Immature natural killer cell (primary cell): ENCODE measurements at regions not wholly inside any gene's neighbourhood (a gene's known extent, or its start where the extent isn't known, plus 50 kb on each side); places are given as distances from the start of the nearest gene placed in this dataset.
"Not testable (repeated sequence)": the region's sequence is repeated elsewhere in the genome, so short reads cannot be mapped to it uniquely, and the experiment has no call there.

ENCODE experiments used
- DNase-seq, 3 donors: peaks; one replicate each; pipeline ENCODE4 v3.0.0; 2022; ENCODE audit warnings: mixed read lengths in 1 of 3
- H3K27ac Mint-ChIP-seq, 6 donors: one replicate each; pipeline ENCODE4 v1.8.0; 2020; ENCODE audit warnings: mixed read lengths in 6 of 6, mild to moderate bottlenecking in 5 of 6, inconsistent platforms in 4 of 6, moderate library complexity in 3 of 6
- H3K27me3 Mint-ChIP-seq, 3 donors: one replicate each; pipeline ENCODE4 v1.8.0; 2020 to 2021; ENCODE audit warnings: low read depth in 3 of 3, mild to moderate bottlenecking in 3 of 3, mixed read lengths in 3 of 3, moderate library complexity in 3 of 3, inconsistent platforms in 1 of 3
- H3K36me3 Mint-ChIP-seq, 3 donors: one replicate each; pipeline ENCODE4 v1.8.0; 2020; ENCODE audit warnings: mixed read lengths in 3 of 3, inconsistent platforms in 2 of 3, mild to moderate bottlenecking in 2 of 3
- H3K4me1 Mint-ChIP-seq, 2 donors: one replicate each; pipeline ENCODE4 v1.8.0; 2020; ENCODE audit warnings: inconsistent platforms in 2 of 2, mild to moderate bottlenecking in 2 of 2, mixed read lengths in 2 of 2, moderate library complexity in 1 of 2
- H3K4me3 Mint-ChIP-seq, 5 donors: one replicate each; pipeline ENCODE4 v1.8.0; 2020; ENCODE audit warnings: mild to moderate bottlenecking in 5 of 5, mixed read lengths in 5 of 5, inconsistent platforms in 3 of 5, moderate library complexity in 3 of 5
- H3K9me3 Mint-ChIP-seq, 6 donors: one replicate each; pipeline ENCODE4 v1.8.0; 2020; ENCODE audit warnings: mild to moderate bottlenecking in 6 of 6, mixed read lengths in 6 of 6, inconsistent platforms in 4 of 6, moderate library complexity in 3 of 6

DNA sequence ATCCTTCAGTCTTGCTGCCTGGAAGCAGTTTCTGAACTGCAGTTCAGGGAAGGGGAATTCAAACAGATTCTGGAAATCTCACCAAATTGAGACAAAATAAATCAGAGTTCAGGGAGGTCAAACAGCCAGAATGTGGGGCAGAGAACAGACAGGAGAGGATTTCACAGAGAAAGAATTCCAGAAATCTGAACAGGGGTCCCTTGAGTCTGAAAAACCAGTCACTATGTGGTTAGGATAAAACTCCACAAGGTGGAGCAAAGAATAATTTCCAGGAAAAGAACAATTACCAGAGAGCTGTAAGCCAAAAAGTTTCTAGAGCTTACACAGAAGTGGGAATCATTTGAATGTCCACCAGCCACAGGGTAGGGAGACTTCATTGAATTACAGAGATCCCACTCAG lies 84.7 kb downstream of the URB2 start:
- Mint-ChIP-seq H3K27me3 (peaks cover 3 to 12% (median 5%) of the 10 kb centered on the region in 3 donors), H3K9me3 (peaks cover 4 to 18% (median 8%) of the 10 kb centered on the region in 6 donors), H3K4me3 (no peak overlapping the region), H3K27ac (no peak overlapping the region), H3K36me3 (no peaks in the 10 kb centered on the region), H3K4me1 (no peaks in the 10 kb centered on the region)
- DNase-seq, result no peak

DNA sequence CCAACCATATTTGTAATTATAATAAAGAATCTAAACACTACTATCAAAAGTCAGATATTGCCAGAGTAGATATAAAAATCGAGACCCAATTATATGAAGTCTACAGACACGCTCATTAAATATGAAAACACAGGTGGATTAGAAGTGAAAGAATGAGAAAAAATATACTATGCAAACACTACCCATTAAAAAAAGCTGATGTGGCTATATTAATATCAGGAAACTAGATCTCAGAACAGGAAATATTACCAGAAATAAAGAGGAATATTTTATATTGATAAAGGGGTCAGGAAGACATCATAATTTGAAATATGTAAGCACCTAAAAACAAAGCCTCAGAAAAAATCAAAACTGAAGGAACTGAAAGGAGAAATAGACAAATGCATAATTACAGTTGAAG lies 88.3 kb downstream of the URB2 start:
- Mint-ChIP-seq H3K9me3 (peaks cover 0 to 2% (median 0%) of the 10 kb centered on the region in 6 donors), H3K4me1 (no peaks in the 10 kb centered on the region), H3K36me3 (no peaks in the 10 kb centered on the region), H3K27ac (no peak overlapping the region), H3K4me3 (no peak overlapping the region), H3K27me3 (peaks cover 0 to 12% (median 8%) of the 10 kb centered on the region in 3 donors)
- no peak for DNase-seq

DNA sequence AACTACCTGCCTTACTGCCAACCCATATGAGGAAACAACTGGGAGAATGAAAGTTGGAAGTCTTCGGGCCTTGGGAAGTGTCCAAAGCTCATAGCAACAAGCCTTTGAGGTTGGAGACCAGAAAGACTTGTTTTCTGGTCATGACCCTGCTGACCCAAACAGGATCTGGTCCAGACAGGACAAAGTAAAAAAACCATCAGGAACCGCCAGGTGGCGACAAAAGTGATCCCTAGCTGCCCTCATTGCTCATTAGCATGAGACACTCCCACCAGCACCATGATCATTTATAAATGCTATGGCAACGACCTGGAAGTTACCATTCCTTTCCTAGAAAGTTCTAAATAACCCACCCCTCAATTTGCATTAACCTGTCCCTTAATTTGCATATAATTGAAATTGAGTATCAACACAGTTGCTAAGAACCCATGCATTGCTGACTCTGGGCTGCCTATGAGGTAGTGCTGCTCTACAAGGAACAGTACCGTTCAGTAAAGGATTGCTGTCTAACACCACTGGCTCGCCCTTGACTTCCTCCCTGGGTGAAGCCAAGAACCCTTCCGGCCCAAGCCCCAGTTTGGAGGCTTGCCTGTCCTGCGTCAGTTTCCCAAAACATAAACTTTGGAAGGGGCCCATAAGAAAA lies 89.0 kb downstream of the URB2 start:
- H3K9me3 Mint-ChIP-seq, result peaks cover 0 to 5% (median 0%) of the 10 kb centered on the region in 6 donors
- no peaks in the 10 kb centered on the region for H3K4me1 Mint-ChIP-seq
- H3K27ac Mint-ChIP-seq, result no peak overlapping the region
- DNase-seq, result peak in 1 of 3 donors; percentile 35
- H3K36me3 Mint-ChIP-seq, result no peaks in the 10 kb centered on the region
- no peak overlapping the region for H3K4me3 Mint-ChIP-seq
- peaks cover 0 to 8% (median 6%) of the 10 kb centered on the region in 3 donors for H3K27me3 Mint-ChIP-seq

DNA sequence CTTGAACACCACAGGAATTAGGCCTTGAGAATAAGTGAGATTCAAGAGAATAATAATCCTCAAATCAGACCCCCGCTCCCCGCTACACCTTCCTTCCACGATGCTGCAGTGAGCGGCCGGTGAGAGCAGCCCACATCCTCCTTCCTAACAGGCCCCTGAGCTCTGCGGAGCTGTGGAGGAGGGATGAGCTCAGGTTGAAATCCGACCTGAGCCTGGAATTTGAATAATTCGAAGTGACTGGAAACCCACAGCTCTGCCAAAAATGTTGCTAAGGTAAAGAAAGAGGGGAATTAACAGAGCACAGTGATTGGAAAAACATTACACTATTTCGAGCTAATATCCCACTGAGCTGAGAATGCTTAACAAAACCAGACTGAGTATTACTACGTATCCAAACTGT lies 90.0 kb downstream of the URB2 start:
- Mint-ChIP-seq H3K36me3 (no peaks in the 10 kb centered on the region), H3K9me3 (peaks cover 0 to 5% (median 0%) of the 10 kb centered on the region in 6 donors), H3K27me3 (peaks cover 0 to 4% (median 2%) of the 10 kb centered on the region in 3 donors), H3K4me1 (no peaks in the 10 kb centered on the region), H3K27ac (no peak overlapping the region), H3K4me3 (no peak overlapping the region)
- no peak for DNase-seq

DNA sequence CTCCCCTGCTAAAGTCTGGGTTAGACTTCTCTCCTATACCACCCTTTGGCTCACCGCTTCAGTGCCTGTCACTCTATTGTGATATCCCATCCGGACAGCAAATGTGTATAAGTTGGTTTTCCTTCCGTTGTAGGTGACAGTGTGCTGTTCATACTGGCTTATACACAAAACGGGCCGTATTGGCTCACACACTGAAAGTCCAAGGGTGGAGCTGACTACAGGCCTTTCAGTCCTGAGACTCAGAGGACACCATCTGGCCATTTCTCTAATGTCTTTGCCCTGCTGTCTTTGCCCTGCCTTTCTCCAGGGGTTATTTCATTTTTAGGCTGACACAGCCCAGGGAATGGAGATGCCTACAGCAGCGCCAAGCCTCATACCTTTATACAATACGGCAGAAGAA lies 90.7 kb downstream of the URB2 start:
- H3K9me3 Mint-ChIP-seq, result peaks cover 0 to 5% (median 0%) of the 10 kb centered on the region in 6 donors
- peaks cover 0 to 4% (median 2%) of the 10 kb centered on the region in 3 donors for H3K27me3 Mint-ChIP-seq
- no peak overlapping the region for H3K4me3 Mint-ChIP-seq
- H3K36me3 Mint-ChIP-seq, result no peaks in the 10 kb centered on the region
- no peaks in the 10 kb centered on the region for H3K4me1 Mint-ChIP-seq
- H3K27ac Mint-ChIP-seq, result no peak overlapping the region
- DNase-seq, result no peak

DNA sequence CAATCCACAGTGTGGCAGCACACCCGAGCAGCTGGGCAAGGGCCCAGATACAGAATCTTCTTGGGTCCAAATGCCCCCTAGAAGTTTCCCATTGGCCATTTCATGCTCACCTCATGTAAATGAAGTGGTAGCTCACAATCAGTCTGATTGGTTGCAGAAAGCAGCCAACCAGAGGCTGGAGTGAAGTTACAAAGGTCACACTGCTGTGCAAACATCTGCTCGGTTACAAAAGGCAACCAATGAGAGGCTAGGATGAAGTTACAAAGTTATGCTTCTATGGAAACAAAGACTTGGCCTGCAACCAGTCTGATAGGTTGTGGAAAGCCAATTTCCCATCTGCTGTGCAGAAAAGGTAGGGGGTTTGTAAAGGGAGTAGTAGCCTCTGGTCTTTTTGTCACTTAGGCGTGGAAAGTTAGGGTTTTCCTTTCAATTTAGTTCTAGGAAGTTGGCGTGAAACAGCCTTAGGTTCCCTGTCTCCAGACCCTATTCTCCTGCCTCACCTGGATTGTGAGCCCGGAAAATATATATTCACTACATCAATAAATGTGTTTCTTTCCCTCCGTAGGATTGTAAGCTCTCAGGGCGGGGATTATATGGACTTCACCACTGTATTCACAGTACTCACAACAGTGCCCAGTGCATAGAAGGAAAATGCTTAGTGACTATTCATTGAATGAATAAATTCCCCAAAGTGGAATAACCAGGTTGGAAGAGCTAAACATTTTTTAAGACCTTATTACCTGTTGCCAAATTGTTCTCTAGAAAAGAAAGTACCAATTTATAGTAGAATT lies 91.9 kb downstream of the URB2 start:
- Mint-ChIP-seq H3K9me3 (peaks cover 0 to 5% (median 0%) of the 10 kb centered on the region in 6 donors), H3K27ac (no peak overlapping the region), H3K36me3 (no peaks in the 10 kb centered on the region), H3K27me3 (peaks cover 0 to 9% (median 2%) of the 10 kb centered on the region in 3 donors), H3K4me3 (no peak overlapping the region), H3K4me1 (no peaks in the 10 kb centered on the region)
- no peak for DNase-seq

DNA sequence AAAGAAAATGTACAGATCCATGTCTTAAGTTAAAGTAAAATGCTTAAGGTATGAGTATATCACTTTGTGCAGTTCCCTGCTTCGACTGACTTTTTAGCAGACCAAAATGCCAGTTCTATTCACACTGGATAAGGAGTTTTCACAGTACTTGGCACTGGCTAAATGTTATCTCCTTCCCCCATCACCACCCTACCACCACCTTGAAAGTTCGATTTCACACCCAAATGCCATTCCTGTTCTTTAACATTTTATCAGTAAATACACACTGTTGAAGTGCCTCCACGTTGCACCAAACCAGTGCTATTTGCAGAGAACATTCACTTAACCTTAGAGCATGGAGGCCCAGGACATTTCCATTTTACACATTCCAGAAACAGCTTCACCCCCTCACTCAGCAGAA lies 100.0 kb downstream of the URB2 start:
- H3K4me1 Mint-ChIP-seq, result no peaks in the 10 kb centered on the region
- peaks cover 0 to 2% (median 0%) of the 10 kb centered on the region in 6 donors for H3K9me3 Mint-ChIP-seq
- H3K27me3 Mint-ChIP-seq, result peaks cover 0 to 9% (median 2%) of the 10 kb centered on the region in 3 donors
- H3K4me3 Mint-ChIP-seq, result no peak overlapping the region
- H3K27ac Mint-ChIP-seq, result no peak overlapping the region
- no peak for DNase-seq
- H3K36me3 Mint-ChIP-seq, result no peaks in the 10 kb centered on the region

DNA sequence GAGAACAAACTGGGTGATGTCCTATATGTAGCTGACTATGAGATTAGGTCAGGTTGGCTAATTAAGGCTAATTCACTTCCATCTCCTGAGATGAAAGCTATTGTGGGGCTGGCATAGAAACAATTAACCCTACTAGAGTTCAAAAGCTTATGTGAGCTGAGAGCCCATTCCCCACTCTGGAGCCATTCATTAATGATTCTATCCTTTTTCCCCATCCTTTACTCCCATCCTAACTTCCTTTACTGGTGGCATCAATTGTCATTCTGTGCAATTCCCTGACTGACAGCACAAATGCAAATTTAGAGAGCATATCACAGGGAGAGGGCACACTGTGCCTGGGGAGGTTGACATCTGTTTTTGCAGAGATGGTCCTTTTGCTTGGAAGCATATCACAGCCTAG lies 103.9 kb downstream of the URB2 start:
- H3K27me3 Mint-ChIP-seq, result peaks cover 3 to 8% (median 4%) of the 10 kb centered on the region in 3 donors
- DNase-seq, result no peak
- H3K27ac Mint-ChIP-seq, result no peak overlapping the region
- H3K4me3 Mint-ChIP-seq, result no peak overlapping the region
- no peaks in the 10 kb centered on the region for H3K4me1 Mint-ChIP-seq
- peaks cover 0 to 2% (median 0%) of the 10 kb centered on the region in 6 donors for H3K9me3 Mint-ChIP-seq
- H3K36me3 Mint-ChIP-seq, result no peaks in the 10 kb centered on the region

DNA sequence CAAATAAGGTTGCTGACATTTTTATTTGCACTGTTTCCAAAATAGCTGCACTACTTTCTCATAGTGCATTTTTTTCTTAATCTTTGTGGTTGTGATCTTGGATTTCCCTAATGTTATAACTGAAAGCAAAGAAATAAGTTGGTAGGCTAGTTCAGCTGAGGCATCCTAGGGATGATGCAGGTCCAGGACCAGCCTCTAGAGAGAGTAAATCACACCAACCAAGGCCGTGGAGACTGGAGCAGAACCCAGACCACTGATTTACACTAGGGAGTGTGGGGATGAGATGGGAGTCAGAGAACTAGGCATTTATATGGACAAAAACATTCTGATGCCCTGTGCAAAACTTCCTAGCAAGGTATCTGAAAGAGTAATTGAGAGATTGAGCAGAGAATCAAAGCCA lies 104.5 kb downstream of the URB2 start:
- Mint-ChIP-seq H3K27me3 (peaks cover under 1 to 8% (median 3%) of the 10 kb centered on the region in 3 donors), H3K27ac (no peak overlapping the region), H3K9me3 (peaks cover 0 to 7% (median 0%) of the 10 kb centered on the region in 6 donors), H3K4me1 (no peaks in the 10 kb centered on the region), H3K36me3 (no peaks in the 10 kb centered on the region), H3K4me3 (no peak overlapping the region)
- DNase-seq, result no peak

DNA sequence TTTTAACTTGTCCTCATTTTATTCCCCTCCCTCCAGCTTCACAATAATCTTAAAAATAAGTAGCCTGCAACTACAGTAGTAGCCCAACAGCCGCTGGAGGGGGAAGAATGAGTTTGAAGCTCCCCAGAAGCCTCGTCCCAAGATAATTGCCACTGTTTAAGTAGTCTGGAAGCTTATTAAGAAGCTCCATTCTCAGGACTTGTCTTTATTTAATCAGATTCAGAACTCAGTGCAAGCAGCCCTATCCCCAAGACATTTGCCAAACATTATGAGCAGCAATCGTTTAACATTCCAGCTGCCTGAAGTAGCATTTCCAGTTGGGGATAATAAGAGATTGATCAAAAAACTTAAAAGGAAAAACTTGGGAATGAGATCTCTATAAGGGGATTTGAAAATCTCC lies 106.0 kb downstream of the URB2 start:
- Mint-ChIP-seq H3K27me3 (peaks cover 1 to 8% (median 4%) of the 10 kb centered on the region in 3 donors), H3K4me1 (no peaks in the 10 kb centered on the region), H3K9me3 (peaks cover 4 to 14% (median 8%) of the 10 kb centered on the region in 6 donors), H3K36me3 (peaks cover 0 to 2% (median 0%) of the 10 kb centered on the region in 3 donors), H3K27ac (no peak overlapping the region), H3K4me3 (no peak overlapping the region)
- DNase-seq, result no peak

DNA sequence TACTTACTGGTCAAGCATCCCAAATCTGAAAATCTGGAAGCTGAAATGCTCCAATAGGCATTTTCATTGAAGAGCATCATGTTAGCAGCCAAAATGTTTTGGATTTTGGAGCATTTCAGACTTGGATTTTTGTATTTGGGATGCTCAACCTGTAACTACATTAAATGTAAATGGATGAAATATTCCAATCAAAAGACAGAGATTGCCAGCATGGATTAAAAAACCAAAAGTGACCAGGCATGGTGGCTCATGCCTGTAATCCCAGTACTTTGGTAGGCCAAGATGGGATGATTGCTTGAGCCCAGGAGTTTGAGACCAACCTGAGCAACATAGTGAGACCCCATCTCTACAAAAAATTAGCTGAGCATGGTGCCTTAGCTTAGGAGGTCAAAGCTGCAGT lies 110.3 kb downstream of the URB2 start:
- Mint-ChIP-seq H3K4me1 (no peaks in the 10 kb centered on the region), H3K27me3 (peaks cover 1 to 9% (median 4%) of the 10 kb centered on the region in 3 donors), H3K9me3 (peaks cover 4 to 19% (median 10%) of the 10 kb centered on the region in 6 donors), H3K27ac (no peak overlapping the region), H3K36me3 (peaks cover 0 to 3% (median 0%) of the 10 kb centered on the region in 3 donors), H3K4me3 (no peak overlapping the region)
- no peak for DNase-seq

DNA sequence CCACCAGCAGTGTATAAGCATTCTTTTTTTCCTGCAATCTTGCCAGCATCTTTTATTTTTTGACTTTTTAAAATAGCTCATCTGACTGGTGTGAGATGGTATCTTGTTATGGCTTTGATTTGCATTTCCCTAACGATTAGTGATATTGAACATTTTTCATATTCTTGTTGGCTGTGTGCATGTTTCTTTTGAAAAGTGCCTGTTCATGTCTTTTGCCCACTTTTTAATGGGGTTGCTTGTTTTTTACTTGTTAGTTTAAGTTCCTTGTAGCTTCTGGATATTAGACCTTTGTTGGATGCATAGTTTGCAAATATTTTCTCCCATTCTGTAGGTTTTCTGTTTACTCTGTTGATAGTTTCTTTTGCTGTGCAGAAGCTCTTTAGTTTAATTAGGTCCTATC lies 116.6 kb downstream of the URB2 start:
- not testable (repeated sequence) for H3K4me1 Mint-ChIP-seq

DNA sequence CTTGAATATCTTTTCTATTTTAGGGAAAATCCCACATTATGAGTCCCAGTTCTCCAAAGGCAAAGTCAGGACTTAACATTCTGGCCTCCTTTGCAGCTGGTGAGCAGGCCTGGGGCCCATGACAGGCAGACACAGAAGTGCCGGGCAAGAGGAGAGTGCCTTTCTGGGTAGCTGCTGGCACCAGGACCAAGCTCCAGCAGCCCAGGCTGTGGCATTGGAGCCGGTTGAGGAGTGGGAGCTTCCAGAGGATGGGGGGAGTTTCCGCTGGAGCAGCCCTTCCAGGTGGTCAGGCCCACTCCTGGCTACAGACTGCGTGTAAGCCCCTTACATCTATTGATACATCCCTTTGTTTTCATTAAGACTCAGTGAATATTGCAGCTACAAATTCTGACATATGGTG lies 123.9 kb downstream of the URB2 start:
- Mint-ChIP-seq H3K36me3 (peaks cover 0 to 7% (median 0%) of the 10 kb centered on the region in 3 donors), H3K4me1 (peaks cover 4 to 12% of the 10 kb centered on the region in 2 donors), H3K27ac (no peak overlapping the region), H3K27me3 (peaks cover 6 to 10% (median 6%) of the 10 kb centered on the region in 3 donors), H3K4me3 (no peak overlapping the region), H3K9me3 (peaks cover 0 to 6% (median 0%) of the 10 kb centered on the region in 6 donors)
- DNase-seq, result no peak

More for the DNA sequence above, 116.6 kb downstream of the URB2 start:
- Mint-ChIP-seq H3K27me3 (peaks cover 2 to 12% (median 8%) of the 10 kb centered on the region in 3 donors), H3K9me3 (peaks cover 0 to 14% (median 7%) of the 10 kb centered on the region in 6 donors)
- DNase-seq, H3K27ac Mint-ChIP-seq, H3K4me3 Mint-ChIP-seq, H3K36me3 Mint-ChIP-seq: not testable (repeated sequence)

DNA sequence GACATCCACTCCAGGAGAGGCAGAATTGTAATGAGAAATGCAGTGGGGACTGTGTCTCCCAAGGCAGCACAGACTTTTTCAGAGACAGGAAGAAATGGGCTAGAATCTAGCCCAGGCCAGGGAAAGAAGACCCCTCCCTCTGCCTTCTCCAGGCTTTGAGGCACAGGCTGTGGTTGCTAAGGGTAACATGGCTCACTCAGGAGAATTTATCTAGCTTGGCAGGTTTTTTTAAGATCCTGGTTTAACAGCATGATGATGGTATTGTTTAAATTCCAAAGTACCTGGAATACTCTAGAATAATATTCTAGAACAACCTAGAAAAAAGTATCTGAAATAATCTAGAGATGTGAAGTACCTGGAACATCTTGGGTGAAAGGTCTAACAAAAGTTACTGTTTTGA lies 125.6 kb downstream of the URB2 start:
- Mint-ChIP-seq H3K27me3 (peaks cover 3 to 8% (median 4%) of the 10 kb centered on the region in 3 donors), H3K36me3 (peaks cover 0 to 4% (median 0%) of the 10 kb centered on the region in 3 donors), H3K9me3 (peaks cover 0 to 5% (median 0%) of the 10 kb centered on the region in 6 donors), H3K4me1 (peaks cover 4 to 12% of the 10 kb centered on the region in 2 donors), H3K27ac (no peak overlapping the region), H3K4me3 (no peak overlapping the region)
- no peak for DNase-seq
